Lung (tissue), 11 donors: ENCODE measurements at regions not wholly inside any gene's neighbourhood (a gene's known extent, or its start where the extent isn't known, plus 50 kb on each side); places are given as distances from the start of the nearest gene placed in this dataset.

Experiments
- ATAC-seq: fragments of 200-7000 bp; cut with Tn5 transposase; one replicate; pipeline ENCODE4 v1.9.1; 2020; ENCODE audit warnings: moderate number of reproducible peaks; ENCODE audit not compliant: insufficient read depth, low FRiP score
- DNase-seq, 3 donors: peaks; one replicate each; pipeline ENCODE4 v3.0.0-alpha.2; 2013 to 2017
- H3K27ac ChIP-seq, 2 donors: one replicate each; pipeline ENCODE4 v1.5.1; 2013; ENCODE audit warnings: mild to moderate bottlenecking in 2 of 2, moderate library complexity in 2 of 2, control low read depth in 1 of 2, inconsistent platforms in 1 of 2, low read depth in 1 of 2, low read length in 1 of 2
- H3K27me3 ChIP-seq, 3 donors: one replicate each; pipeline ENCODE4 v1.5.1; 2013; ENCODE audit warnings: low read length in 2 of 3; ENCODE audit not compliant: control insufficient read depth in 3 of 3, insufficient read depth in 3 of 3
- H3K36me3 ChIP-seq, 4 donors: one replicate each; pipeline ENCODE4 v1.5.1; 2013; ENCODE audit warnings: low read length in 4 of 4, mild to moderate bottlenecking in 1 of 4, moderate library complexity in 1 of 4; ENCODE audit not compliant: control insufficient read depth in 4 of 4, insufficient read depth in 4 of 4
- H3K4me1 ChIP-seq, 5 donors: one replicate each; pipeline ENCODE4 v1.5.1; 2013; ENCODE audit warnings: low read length in 5 of 5, mild to moderate bottlenecking in 2 of 5, moderate library complexity in 1 of 5; ENCODE audit not compliant: control insufficient read depth in 5 of 5, insufficient read depth in 5 of 5
- H3K4me3 ChIP-seq: one replicate; pipeline ENCODE4 v1.5.1; 2013; ENCODE audit warnings: mild to moderate bottlenecking, control low read depth, moderate library complexity
- H3K9ac ChIP-seq, 2 donors: one replicate each; pipeline ENCODE4 v1.5.1; 2013; ENCODE audit warnings: low read length in 2 of 2, control low read depth in 1 of 2; ENCODE audit not compliant: insufficient read depth in 1 of 2
- H3K9me3 ChIP-seq, 4 donors: one replicate each; pipeline ENCODE4 v1.5.1; 2013; ENCODE audit warnings: low read length in 3 of 4, mild to moderate bottlenecking in 1 of 4, moderate library complexity in 1 of 4; ENCODE audit not compliant: control insufficient read depth in 4 of 4, insufficient read depth in 3 of 4
- CTCF ChIP-seq: IDR thresholded peaks from 2 replicates; pipeline ENCODE4 v1.5.1; 2012; ENCODE audit warnings: mild to moderate bottlenecking; ENCODE audit errors: control extremely low read depth, extremely low read depth
- WGBS, 2 donors: extraction: QIAGEN DNeasy Blood & Tissue Kit; methylation state at CpG; one replicate each; pipeline ENCODE4 v1.1.7; 2013; 5-methylcytosine and 5-hydroxymethylcytosine counted together
- donor health status: control.
- donor health status: control.
- donor health status: Bipolar disorder and iron deficiency.
- donor health status: healthy.
- donor health status: DM: yes; HTN: yes; CAD: no.

GRCh38 chr11:70027451-70027850, 50.7 kb upstream of the ANO1 start:
- ATAC-seq: no peak
- no peak overlapping the region for H3K4me3 ChIP-seq
- H3K27me3 ChIP-seq: no peaks in the 10 kb centered on the region
- no peaks in the 10 kb centered on the region for H3K36me3 ChIP-seq
- peaks cover 0 to 4% (median 3%) of the 10 kb centered on the region in 4 donors for H3K9me3 ChIP-seq
- no peak overlapping the region for H3K9ac ChIP-seq
- H3K4me1 ChIP-seq: peaks cover 0 to 10% (median 0%) of the 10 kb centered on the region in 5 donors
- DNase-seq: no peak
- H3K27ac ChIP-seq: no peak overlapping the region
- 83 to 88% methylated on average over 8 of the region's 8 CpGs for WGBS, 2 donors
- TF ChIP-seq CTCF: no peak

- no peak for TF ChIP-seq CTCF
- Histone ChIP-seq H3K27me3 (no peaks in the 10 kb centered on the region), H3K27ac (no peak overlapping the region), H3K36me3 (no peaks in the 10 kb centered on the region), H3K4me3 (no peak overlapping the region), H3K9ac (no peak overlapping the region), H3K9me3 (peaks cover 0 to 4% (median 1%) of the 10 kb centered on the region in 4 donors), H3K4me1 (peaks cover 0 to 10% (median 0%) of the 10 kb centered on the region in 5 donors)
- DNase-seq (no peak), ATAC-seq (no peak)
- 77 to 79% methylated on average over 12 of the region's 12 CpGs for WGBS, 2 donors
These were observed 49.8 kb upstream of the ANO1 start for GRCh38 chr11:70028147-70028855.
